Activated CD8-positive, alpha-beta memory T cell treated with anti-CD3 and anti-CD28 coated beads for 24 hours (primary cell): ENCODE measurements at regions not wholly inside any gene's neighbourhood (a gene's known extent, or its start where the extent isn't known, plus 50 kb on each side); places are given as distances from the start of the nearest gene placed in this dataset.

Experiments
- DNase-seq: peaks from one replicate; pipeline ENCODE4 v3.0.0-alpha.2; 2020

- no peak for DNase-seq
Measured at GRCh38 chr12:77722536-77722935, 108.2 kb upstream of the NAV3 start.

GRCh38 chr12:77720258-77720657 is 110.4 kb upstream of the NAV3 start:
- DNase-seq, result no peak

GRCh38 chr12:77710209-77710608 is 120.5 kb upstream of the NAV3 start:
- no peak for DNase-seq

- no peak for DNase-seq
Measured at GRCh38 chr12:77697126-77697525, 133.6 kb upstream of the NAV3 start.

GRCh38 chr12:77696183-77696582 is 134.5 kb upstream of the NAV3 start:
- no peak for DNase-seq

GRCh38 chr12:77689510-77690086 is 141.1 kb upstream of the NAV3 start:
- DNase-seq, result no peak

GRCh38 chr12:77687321-77687720 is 143.4 kb upstream of the NAV3 start:
- DNase-seq, result no peak

- no peak for DNase-seq
Measured at GRCh38 chr12:77686760-77687159, 143.9 kb upstream of the NAV3 start.

GRCh38 chr12:77685901-77686300 is 144.8 kb upstream of the NAV3 start:
- DNase-seq, result no peak

- no peak for DNase-seq
Measured at GRCh38 chr12:77685112-77685511, 145.6 kb upstream of the NAV3 start.

GRCh38 chr12:77682488-77682887 is 148.2 kb upstream of the NAV3 start:
- DNase-seq, result no peak

- DNase-seq, result no peak
Measured at GRCh38 chr12:77681726-77682125, 149.0 kb upstream of the NAV3 start.

GRCh38 chr12:77679686-77680085 is 151.0 kb upstream of the NAV3 start:
- no peak for DNase-seq

GRCh38 chr12:77678621-77679020 is 152.1 kb upstream of the NAV3 start:
- no peak for DNase-seq

- DNase-seq, result no peak
Measured at GRCh38 chr12:77667101-77667500, 163.6 kb upstream of the NAV3 start.

- DNase-seq, result no peak
Measured at GRCh38 chr12:77648716-77649115, 182.0 kb upstream of the NAV3 start.

GRCh38 chr12:77645966-77646598 is 184.6 kb upstream of the NAV3 start:
- DNase-seq, result no peak

GRCh38 chr12:77644915-77645605 is 185.6 kb upstream of the NAV3 start:
- no peak for DNase-seq

- DNase-seq, result no peak
Measured at GRCh38 chr12:77642246-77642645, 188.4 kb upstream of the NAV3 start.

GRCh38 chr12:77640356-77640755 is 190.3 kb upstream of the NAV3 start:
- DNase-seq, result no peak

GRCh38 chr12:77630790-77631445 is 199.8 kb upstream of the NAV3 start:
- DNase-seq, result no peak

GRCh38 chr12:77630344-77630743 is 200.3 kb upstream of the NAV3 start:
- DNase-seq, result no peak

- no peak for DNase-seq
Measured at GRCh38 chr12:77629141-77629540, 201.6 kb upstream of the NAV3 start.

- no peak for DNase-seq
Measured at GRCh38 chr12:77625441-77625840, 205.3 kb upstream of the NAV3 start.
